Natural killer cell (primary cell): ENCODE measurements at regions not wholly inside any gene's neighbourhood (a gene's known extent, or its start where the extent isn't known, plus 50 kb on each side); places are given as distances from the start of the nearest gene placed in this dataset.

Experiments used
- ATAC-seq, 3 donors: fragments of 150-1000 bp in 2 of 3; fragments of 200-7000 bp in 1 of 3; cut with Tn5 transposase; 1 replicate in 1 of 3; 2 replicates in 2 of 3; pipeline ENCODE4 v1.10.0; 2021; ENCODE audit warnings: mild to moderate bottlenecking in 2 of 3, moderate library complexity in 2 of 3
- DNase-seq, 2 donors: peaks; one replicate each; pipeline versions ENCODE4 v3.0.0 to v3.0.0-alpha.2; 2013 to 2021; ENCODE audit warnings: mixed read lengths in 1 of 2
- H3K27ac ChIP-seq: one replicate; pipeline ENCODE4 v1.5.1; 2013; ENCODE audit warnings: mild to moderate bottlenecking, low read length
- H3K27me3 ChIP-seq: one replicate; pipeline ENCODE4 v1.6.1; 2013; ENCODE audit warnings: low read length; ENCODE audit not compliant: control insufficient read depth, insufficient read depth
- H3K36me3 ChIP-seq: one replicate; pipeline ENCODE4 v1.6.1; 2013; ENCODE audit warnings: low read length; ENCODE audit not compliant: control insufficient read depth, insufficient read depth
- H3K4me1 ChIP-seq: one replicate; pipeline ENCODE4 v1.6.1; 2013; ENCODE audit warnings: low read length; ENCODE audit not compliant: control insufficient read depth, insufficient read depth
- H3K4me3 ChIP-seq: one replicate; pipeline ENCODE4 v1.5.1; 2013; ENCODE audit warnings: low read length
- H3K9me3 ChIP-seq: one replicate; pipeline ENCODE4 v1.6.1; 2013; ENCODE audit warnings: low read length; ENCODE audit not compliant: control insufficient read depth, insufficient read depth
- H3K27ac Mint-ChIP-seq, 2 donors: one replicate each; pipeline ENCODE4 v1.8.0; 2022; ENCODE audit warnings: mild to moderate bottlenecking in 2 of 2, mixed read lengths in 2 of 2, moderate library complexity in 1 of 2
- H3K27me3 Mint-ChIP-seq, 2 donors: one replicate each; pipeline ENCODE4 v1.8.0; 2022; ENCODE audit warnings: low read depth in 2 of 2, mixed read lengths in 2 of 2
- H3K36me3 Mint-ChIP-seq: one replicate; pipeline ENCODE4 v1.8.0; 2022; ENCODE audit warnings: mixed read lengths
- H3K4me1 Mint-ChIP-seq, 2 donors: one replicate each; pipeline ENCODE4 v1.8.0; 2022; ENCODE audit warnings: mixed read lengths in 2 of 2
- H3K4me3 Mint-ChIP-seq: one replicate; pipeline ENCODE4 v1.8.0; 2022; ENCODE audit warnings: mild to moderate bottlenecking, moderate library complexity, mixed read lengths
- H3K9me3 Mint-ChIP-seq, 2 donors: one replicate each; pipeline ENCODE4 v1.8.0; 2022; ENCODE audit warnings: mixed read lengths in 2 of 2
- CTCF ChIP-seq: fragments of 200-600 bp; IDR thresholded peaks from one replicate; pipeline ENCODE4 v1.8.0; 2022; ENCODE audit warnings: antibody characterized with exemption
- WGBS: methylation state at CpG from one replicate; pipeline ENCODE4 v1.1.7; 2013; ENCODE audit warnings: missing lambda C conversion rate; ENCODE audit not compliant: insufficient coverage; 5-methylcytosine and 5-hydroxymethylcytosine counted together
- intact Hi-C: fragments of 100-400 bp; cut with micrococcal nuclease; formaldehyde crosslinking; loops from one replicate; pipeline ENCODE4 v1.14.2; 2022

DNA sequence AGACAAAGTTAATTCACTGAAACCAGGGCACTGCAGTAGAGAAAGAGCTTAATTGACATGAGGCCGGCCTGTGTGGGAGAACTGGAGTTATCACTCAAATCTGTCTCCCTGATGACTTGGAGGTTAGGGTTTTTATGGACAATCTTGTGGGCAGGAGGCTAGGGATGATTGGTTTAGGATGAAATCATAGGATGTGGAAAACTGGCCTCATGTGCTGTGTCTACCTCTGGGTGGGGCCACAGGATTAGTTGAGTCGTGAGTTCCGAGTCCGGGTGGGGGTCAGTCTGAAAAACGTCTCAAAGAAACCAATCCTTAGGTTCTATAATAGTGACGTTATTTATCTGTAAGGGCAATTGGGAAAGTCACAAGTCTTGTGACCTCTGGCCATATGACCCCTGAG lies 68.1 kb downstream of the UCHL1 start:
- H3K9me3 ChIP-seq, result no peaks in the 10 kb centered on the region
- no peak for DNase-seq
- H3K4me1 ChIP-seq, result no peaks in the 10 kb centered on the region
- H3K27ac Mint-ChIP-seq, result no peak overlapping the region
- no peak overlapping the region for H3K4me3 Mint-ChIP-seq
- H3K27ac ChIP-seq, result no peak overlapping the region
- intact Hi-C loops, result no loop called here
- ATAC-seq, result no peak
- peaks cover 0 to 3% of the 10 kb centered on the region in 2 donors for H3K27me3 Mint-ChIP-seq
- H3K4me3 ChIP-seq, result no peak overlapping the region
- H3K27me3 ChIP-seq, result no peaks in the 10 kb centered on the region
- TF ChIP-seq CTCF, result no peak
- peaks cover 2 to 5% of the 10 kb centered on the region in 2 donors for H3K9me3 Mint-ChIP-seq
- H3K36me3 Mint-ChIP-seq, result no peaks in the 10 kb centered on the region
- 95% methylated on average over 6 of the region's 6 CpGs for WGBS
- no peaks in the 10 kb centered on the region for H3K4me1 Mint-ChIP-seq
- H3K36me3 ChIP-seq, result no peaks in the 10 kb centered on the region

DNA sequence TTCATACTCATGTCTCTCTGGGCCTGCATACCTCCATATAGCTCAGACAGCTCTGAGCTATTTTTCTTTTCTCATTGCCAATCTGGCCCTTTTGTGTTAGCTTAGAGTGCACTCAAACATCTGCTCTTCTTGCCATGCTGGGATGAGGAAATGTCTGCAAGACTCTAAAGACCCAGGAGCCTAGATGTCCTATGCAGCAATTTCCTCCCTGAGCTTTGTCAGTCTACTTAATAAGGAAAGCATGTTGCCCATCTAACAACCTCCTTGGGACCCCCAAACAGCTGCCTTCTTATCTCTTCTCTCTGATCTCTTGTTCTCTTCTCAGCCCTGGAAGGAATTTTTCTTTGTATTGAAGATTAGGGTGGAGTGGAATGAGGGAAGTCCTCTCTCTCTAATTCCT lies 69.2 kb downstream of the UCHL1 start:
- H3K27ac ChIP-seq, result no peak overlapping the region
- no peak for TF ChIP-seq CTCF
- H3K27me3 ChIP-seq, result no peaks in the 10 kb centered on the region
- H3K4me1 ChIP-seq, result no peaks in the 10 kb centered on the region
- peaks cover 2 to 5% of the 10 kb centered on the region in 2 donors for H3K9me3 Mint-ChIP-seq
- no peak overlapping the region for H3K27ac Mint-ChIP-seq
- H3K27me3 Mint-ChIP-seq, result peaks cover 0 to 3% of the 10 kb centered on the region in 2 donors
- no peaks in the 10 kb centered on the region for H3K4me1 Mint-ChIP-seq
- H3K4me3 ChIP-seq, result no peak overlapping the region
- DNase-seq (no peak), ATAC-seq (no peak)
- no peaks in the 10 kb centered on the region for H3K36me3 Mint-ChIP-seq
- no peaks in the 10 kb centered on the region for H3K9me3 ChIP-seq
- intact Hi-C loops, result no loop called here
- no peak overlapping the region for H3K4me3 Mint-ChIP-seq
- H3K36me3 ChIP-seq, result no peaks in the 10 kb centered on the region

- DNase-seq (no peak), ATAC-seq (no peak)
- no peaks in the 10 kb centered on the region for H3K9me3 ChIP-seq
- H3K36me3 Mint-ChIP-seq, result no peaks in the 10 kb centered on the region
- no peak overlapping the region for H3K27ac ChIP-seq
- TF ChIP-seq CTCF, result no peak
- no peak overlapping the region for H3K27ac Mint-ChIP-seq
- no peaks in the 10 kb centered on the region for H3K36me3 ChIP-seq
- H3K27me3 ChIP-seq, result no peaks in the 10 kb centered on the region
- H3K4me1 Mint-ChIP-seq, result no peaks in the 10 kb centered on the region
- peaks cover 2 to 5% of the 10 kb centered on the region in 2 donors for H3K9me3 Mint-ChIP-seq
- H3K27me3 Mint-ChIP-seq, result peaks cover 0 to 3% of the 10 kb centered on the region in 2 donors
- H3K4me3 ChIP-seq, result no peak overlapping the region
- no CpG with 5 or more reads among the region's 1 CpG for WGBS
- H3K4me3 Mint-ChIP-seq, result no peak overlapping the region
- H3K4me1 ChIP-seq, result no peaks in the 10 kb centered on the region
- intact Hi-C loops, result no loop called here
Observed at GRCh38 chr4:41326776-41327175, 70.0 kb downstream of the UCHL1 start.

DNA sequence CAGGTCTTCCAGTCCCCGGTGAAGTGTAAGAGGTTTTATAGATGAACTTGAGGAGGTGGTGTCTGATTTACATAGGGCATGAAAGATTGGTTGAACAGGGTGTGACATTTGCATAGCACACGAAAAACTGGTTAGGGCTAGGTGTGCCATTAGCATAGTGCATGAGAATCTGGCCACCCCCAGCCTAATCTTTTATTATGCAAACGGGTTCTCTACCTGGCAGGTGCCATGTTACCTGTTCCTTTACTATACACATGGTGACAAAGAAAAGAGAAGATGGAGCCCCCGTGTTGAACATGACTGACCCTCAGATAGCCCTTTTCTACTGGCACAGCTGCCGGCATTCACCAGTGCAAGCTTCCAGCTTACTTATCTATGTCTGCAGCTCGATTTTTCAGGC lies 71.0 kb downstream of the UCHL1 start:
- Mint-ChIP-seq H3K4me1 (no peaks in the 10 kb centered on the region), H3K4me3 (no peak overlapping the region), H3K27me3 (peaks cover 0 to 3% of the 10 kb centered on the region in 2 donors), H3K27ac (no peak overlapping the region), H3K36me3 (no peaks in the 10 kb centered on the region), H3K9me3 (peaks cover 2 to 5% of the 10 kb centered on the region in 2 donors)
- WGBS, result 70% methylated on average over 6 of the region's 6 CpGs
- Histone ChIP-seq H3K9me3 (no peaks in the 10 kb centered on the region), H3K36me3 (no peaks in the 10 kb centered on the region), H3K27me3 (no peaks in the 10 kb centered on the region), H3K27ac (no peak overlapping the region), H3K4me1 (no peaks in the 10 kb centered on the region), H3K4me3 (no peak overlapping the region)
- DNase-seq (no peak), ATAC-seq (no peak)
- intact Hi-C loops, result no loop called here
- no peak for TF ChIP-seq CTCF
